Choroid plexus epithelial cell (primary cell): ENCODE measurements at regions not wholly inside any gene's neighbourhood (a gene's known extent, or its start where the extent isn't known, plus 50 kb on each side); places are given as distances from the start of the nearest gene placed in this dataset.
A peak's percentile ranks its signal among the peaks of the same experiment; 100 is the strongest.

Source experiments
- DNase-seq: peaks from one replicate; pipeline ENCODE4 v3.0.0-alpha.2; 2010; ENCODE audit warnings: low read depth
- H3K4me3 ChIP-seq: 2 replicates; pipeline ENCODE4 v1.5.1; 2011; ENCODE audit warnings: low read depth, mild to moderate bottlenecking, control low read depth, low read length, moderate library complexity
- CTCF ChIP-seq: conservative IDR thresholded peaks from 2 replicates; pipeline ENCODE4 v1.5.1; 2011; ENCODE audit warnings: low read depth, mild to moderate bottlenecking, control low read depth, inconsistent platforms, low read length, moderate library complexity

GRCh38 chr12:95411466-95411865, 62.5 kb upstream of the METAP2 start:
- DNase-seq = no peak
- no peak overlapping the region for H3K4me3 ChIP-seq

GRCh38 chr12:95412482-95413311, 61.3 kb upstream of the METAP2 start:
- TF ChIP-seq CTCF = no peak
- DNase-seq = peak; percentile 95

More at GRCh38 chr12:95411466-95411865, 62.5 kb upstream of the METAP2 start:
- TF ChIP-seq CTCF = no peak

GRCh38 chr12:95413576-95413975, 60.4 kb upstream of the METAP2 start:
- TF ChIP-seq CTCF = no peak
- DNase-seq = peak; percentile 78
- no peak overlapping the region for H3K4me3 ChIP-seq

More at GRCh38 chr12:95412482-95413311, 61.3 kb upstream of the METAP2 start:
- H3K4me3 ChIP-seq = no peak overlapping the region

- no peak overlapping the region for H3K4me3 ChIP-seq
- no peak for DNase-seq
- TF ChIP-seq CTCF = no peak
Measured at GRCh38 chr12:95415451-95415850, 58.5 kb upstream of the METAP2 start.

- H3K4me3 ChIP-seq = no peak overlapping the region
- TF ChIP-seq CTCF = no peak
- DNase-seq = no peak
Measured at GRCh38 chr12:95416111-95416636, 57.8 kb upstream of the METAP2 start.

GRCh38 chr12:95417372-95417771, 56.6 kb upstream of the METAP2 start:
- no peak overlapping the region for H3K4me3 ChIP-seq
- no peak for DNase-seq
- TF ChIP-seq CTCF = no peak

GRCh38 chr12:95418142-95418541, 55.8 kb upstream of the METAP2 start:
- TF ChIP-seq CTCF = no peak
- H3K4me3 ChIP-seq = no peak overlapping the region
- DNase-seq = no peak
